Esophagus muscularis mucosa (tissue), 3 donors: ENCODE measurements at regions not wholly inside any gene's neighbourhood (a gene's known extent, or its start where the extent isn't known, plus 50 kb on each side); places are given as distances from the start of the nearest gene placed in this dataset.

ENCODE experiments used
- CTCF ChIP-seq, 3 experiments: fragments of 200-600 bp in 2 of 3; fragments of 450-650 bp in 1 of 3; sonication (generic) in 2 of 3; IDR thresholded peaks; one replicate each; pipeline ENCODE4 v1.5.1; 2017 to 2019; ENCODE audit warnings: antibody characterized with exemption in 3 of 3, mild to moderate bottlenecking in 2 of 3, moderate library complexity in 1 of 3
- POLR2A ChIP-seq: fragments of 450-650 bp; IDR thresholded peaks from one replicate; pipeline ENCODE4 v1.6.1; 2017; ENCODE audit warnings: antibody characterized with exemption, moderate library complexity, mild to moderate bottlenecking, low read depth
- POLR2AphosphoS5 ChIP-seq, 2 donors: sonication (generic); formaldehyde crosslinking; IDR thresholded peaks; one replicate each; pipeline ENCODE4 v1.6.1; 2017; ENCODE audit warnings: antibody characterized with exemption in 2 of 2

- TF ChIP-seq CTCF (IDR thresholded peaks at IDR 0.05) (no peak), POLR2A (no peak), POLR2AphosphoS5 (IDR thresholded peaks at IDR 0.05) (peak in 1 of 2 donors; percentile 26)
Measured at GRCh38 chr20:19850198-19850533, 92.1 kb downstream of the RIN2 start.
